ENCODE measurements at regions not wholly inside any gene's neighbourhood (a gene's known extent, or its start where the extent isn't known, plus 50 kb on each side); places are given as distances from the start of the nearest gene placed in this dataset.
A peak's percentile ranks its signal among the peaks of the same experiment; 100 is the strongest.

DNA sequence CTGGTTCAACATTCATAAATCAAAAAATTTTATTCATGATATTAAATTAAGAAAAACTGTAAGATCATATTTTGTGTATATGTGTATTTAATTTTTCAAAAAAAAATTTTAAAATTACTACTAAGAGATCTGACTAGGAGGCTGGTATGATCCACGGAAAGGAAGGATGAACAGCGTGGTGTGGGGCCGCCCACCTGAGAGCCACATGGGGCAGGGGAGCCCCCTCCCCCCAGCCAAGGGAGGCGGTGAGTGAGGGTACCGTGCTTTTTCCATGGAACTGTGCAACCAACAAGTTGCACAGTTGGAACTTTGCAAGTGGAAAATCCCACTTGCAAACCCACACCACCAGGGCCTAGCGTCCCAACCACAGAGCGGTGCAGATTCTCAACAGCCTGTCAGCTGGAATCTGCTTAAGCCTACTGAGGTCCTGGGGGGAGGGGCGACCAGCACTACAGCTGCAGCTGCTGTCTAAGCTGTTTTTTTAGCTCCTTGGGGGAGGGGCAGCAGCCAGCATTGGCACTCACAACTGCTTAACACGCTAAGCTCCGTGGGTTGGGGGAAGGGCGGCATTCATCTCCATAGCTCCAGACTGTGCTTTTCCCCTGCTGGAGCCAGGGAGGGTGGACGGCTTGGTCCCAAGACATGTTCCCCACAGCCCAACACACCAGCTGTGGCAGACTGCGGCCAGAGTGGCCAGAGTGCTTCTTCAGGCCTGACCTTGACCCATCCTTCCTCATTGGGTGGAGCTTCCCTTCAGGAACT lies 94.2 kb upstream of the IGFBP3 start:
- peaks cover 0 to 6% (median 0%) of the 10 kb centered on the region in 4 donors for H3K27me3 ChIP-seq
- H3K4me1 ChIP-seq: no peaks in the 10 kb centered on the region
- FAIRE-seq (no peak), ATAC-seq (peak in 1 of 4 donors; percentile 31), DNase-seq (peak in 1 of 6 donors; percentile 51)
- H3K9me3 ChIP-seq: no peaks in the 10 kb centered on the region
- TF ChIP-seq, protein P1, sequence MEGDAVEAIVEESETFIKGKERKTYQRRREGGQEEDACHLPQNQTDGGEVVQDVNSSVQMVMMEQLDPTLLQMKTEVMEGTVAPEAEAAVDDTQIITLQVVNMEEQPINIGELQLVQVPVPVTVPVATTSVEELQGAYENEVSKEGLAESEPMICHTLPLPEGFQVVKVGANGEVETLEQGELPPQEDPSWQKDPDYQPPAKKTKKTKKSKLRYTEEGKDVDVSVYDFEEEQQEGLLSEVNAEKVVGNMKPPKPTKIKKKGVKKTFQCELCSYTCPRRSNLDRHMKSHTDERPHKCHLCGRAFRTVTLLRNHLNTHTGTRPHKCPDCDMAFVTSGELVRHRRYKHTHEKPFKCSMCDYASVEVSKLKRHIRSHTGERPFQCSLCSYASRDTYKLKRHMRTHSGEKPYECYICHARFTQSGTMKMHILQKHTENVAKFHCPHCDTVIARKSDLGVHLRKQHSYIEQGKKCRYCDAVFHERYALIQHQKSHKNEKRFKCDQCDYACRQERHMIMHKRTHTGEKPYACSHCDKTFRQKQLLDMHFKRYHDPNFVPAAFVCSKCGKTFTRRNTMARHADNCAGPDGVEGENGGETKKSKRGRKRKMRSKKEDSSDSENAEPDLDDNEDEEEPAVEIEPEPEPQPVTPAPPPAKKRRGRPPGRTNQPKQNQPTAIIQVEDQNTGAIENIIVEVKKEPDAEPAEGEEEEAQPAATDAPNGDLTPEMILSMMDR (IDR thresholded peaks at IDR 0.05): no peak
- WGBS, 2 donors: 45 to 47% methylated on average over 13 of the region's 13 CpGs
- intact Hi-C loops (cut with DNase I): no loop called here
- no peak overlapping the region for H3K4me3 ChIP-seq
- no peaks in the 10 kb centered on the region for H3K36me3 ChIP-seq
- no peak overlapping the region for H3K27ac ChIP-seq

DNA sequence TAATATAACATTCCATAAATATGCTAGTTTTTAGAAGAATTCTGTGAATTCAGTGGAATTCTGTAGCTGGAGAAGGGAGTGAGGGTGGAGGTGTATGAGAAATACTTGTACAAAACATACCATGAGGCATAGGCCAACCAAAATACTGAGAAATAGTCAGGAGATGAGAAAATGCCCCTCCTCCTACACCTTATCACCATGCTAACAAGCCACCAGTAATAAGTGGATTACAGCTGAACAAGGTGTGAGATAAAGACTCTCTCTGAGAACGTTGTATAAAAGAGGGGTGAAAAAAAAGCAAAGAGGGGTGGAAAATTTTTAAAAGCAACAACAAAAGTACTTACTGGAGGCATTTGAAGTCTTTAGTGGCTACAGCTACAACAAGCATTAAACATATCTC lies 90.4 kb upstream of the IGFBP3 start:
- no peak overlapping the region for H3K4me3 ChIP-seq
- FAIRE-seq (no peak), ATAC-seq (no peak), DNase-seq (no peak)
- no peak overlapping the region for H3K27ac ChIP-seq
- no peaks in the 10 kb centered on the region for H3K4me1 ChIP-seq
- intact Hi-C loops (cut with DNase I): no loop called here
- 11 to 16% methylated on average over 1 of the region's 1 CpG for WGBS, 2 donors
- no peaks in the 10 kb centered on the region for H3K9me3 ChIP-seq
- H3K36me3 ChIP-seq: no peaks in the 10 kb centered on the region
- TF ChIP-seq, protein P1 (IDR thresholded peaks at IDR 0.05): no peak
- peaks cover 0 to 6% (median 0%) of the 10 kb centered on the region in 4 donors for H3K27me3 ChIP-seq

DNA sequence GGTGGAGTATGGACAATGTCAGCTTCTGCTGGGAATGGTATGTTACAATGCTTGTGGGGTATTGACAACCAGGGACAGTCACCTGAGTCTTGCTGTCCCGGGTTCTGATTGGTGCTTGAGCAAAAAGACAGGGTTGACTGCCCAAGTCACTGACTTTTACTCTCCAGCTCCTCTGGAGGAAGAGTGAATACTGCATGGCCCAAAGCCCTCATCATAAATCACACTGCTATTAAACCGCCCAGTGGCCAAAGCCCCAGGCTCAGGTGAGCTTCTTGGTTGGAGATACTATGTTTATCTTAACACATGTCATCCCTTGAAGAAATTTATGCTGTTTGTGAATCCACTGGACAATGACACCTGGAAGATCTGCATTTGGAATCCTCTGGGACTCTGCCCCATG lies 90.0 kb upstream of the IGFBP3 start:
- TF ChIP-seq, protein P1 (IDR thresholded peaks at IDR 0.05): no peak
- Histone ChIP-seq H3K27ac (no peak overlapping the region), H3K27me3 (peaks cover 0 to 6% (median 0%) of the 10 kb centered on the region in 4 donors), H3K9me3 (no peaks in the 10 kb centered on the region), H3K36me3 (no peaks in the 10 kb centered on the region), H3K4me1 (no peaks in the 10 kb centered on the region), H3K4me3 (no peak overlapping the region)
- intact Hi-C loops (cut with DNase I): no loop called here
- 75 to 82% methylated on average over 2 of the region's 2 CpGs for WGBS, 2 donors
- ATAC-seq (no peak), DNase-seq (no peak), FAIRE-seq (no peak)

DNA sequence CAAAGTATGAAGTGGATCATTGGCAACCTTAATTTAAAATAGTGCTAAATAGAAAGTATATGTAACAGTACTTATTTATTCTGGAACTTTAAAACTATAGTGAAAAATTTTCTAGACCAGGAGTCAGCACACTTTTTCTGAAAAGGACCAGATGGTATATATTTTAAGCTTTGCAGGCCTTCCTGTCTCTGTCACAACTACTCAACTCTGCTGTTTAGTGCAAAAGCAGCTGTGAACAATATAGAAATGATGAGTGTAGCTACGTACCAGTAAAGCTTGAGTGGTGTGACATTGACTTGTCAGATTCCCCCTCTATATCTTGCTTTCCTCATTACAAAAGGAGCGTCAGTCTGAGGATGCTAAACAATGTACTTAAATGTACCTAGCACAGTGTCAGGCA lies 88.1 kb upstream of the IGFBP3 start:
- intact Hi-C loops (cut with DNase I): no loop called here
- 75 to 90% methylated on average over 2 of the region's 2 CpGs for WGBS, 2 donors
- H3K9me3 ChIP-seq: no peaks in the 10 kb centered on the region
- peaks cover 0 to 6% (median 0%) of the 10 kb centered on the region in 4 donors for H3K27me3 ChIP-seq
- no peak for FAIRE-seq
- TF ChIP-seq, protein P1 (IDR thresholded peaks at IDR 0.05): no peak
- H3K4me1 ChIP-seq: no peaks in the 10 kb centered on the region
- DNase-seq: no peak
- H3K4me3 ChIP-seq: no peak overlapping the region
- H3K36me3 ChIP-seq: no peaks in the 10 kb centered on the region
- no peak overlapping the region for H3K27ac ChIP-seq
- ATAC-seq: no peak

DNA sequence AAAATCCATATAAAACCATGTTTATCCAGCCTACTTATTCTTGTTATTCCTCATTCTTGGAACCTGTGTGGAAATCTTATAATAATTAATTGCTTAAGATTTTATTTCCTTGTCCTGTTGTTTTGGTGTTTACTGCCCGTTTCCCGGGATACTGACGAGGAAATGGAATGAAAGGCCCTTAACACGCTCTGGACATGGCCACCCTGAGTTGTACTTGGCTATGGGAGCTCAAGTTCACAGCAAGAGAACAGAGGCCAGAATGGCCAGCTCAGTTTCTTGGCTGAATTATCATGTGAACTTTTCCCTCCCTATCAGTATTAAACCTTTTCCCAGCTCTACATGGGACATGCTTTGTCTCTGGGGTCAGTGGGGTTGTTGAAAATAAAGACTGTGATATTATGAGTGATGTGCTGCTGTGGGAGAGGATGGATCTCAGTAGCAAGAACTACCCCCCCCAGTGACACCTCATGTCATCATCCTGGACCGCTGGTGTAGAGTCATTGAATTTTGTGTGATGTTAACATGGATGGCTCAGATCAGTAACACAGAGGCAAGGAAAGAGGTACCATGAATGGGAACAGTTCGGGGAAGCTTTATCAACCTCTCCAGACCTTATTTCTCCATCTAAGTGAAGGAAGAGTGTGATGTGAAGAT lies 87.0 kb upstream of the IGFBP3 start:
- H3K27ac ChIP-seq: peak overlapping the region in 3 of 4 donors; percentile 17 to 71 (median 57)
- H3K9me3 ChIP-seq: no peaks in the 10 kb centered on the region
- DNase-seq (peak in 2 of 6 donors; percentile 25 to 27), FAIRE-seq (no peak), ATAC-seq (peak; percentile 66 to 80 (median 72))
- intact Hi-C loops (cut with DNase I): no loop called here
- 50 to 55% methylated on average over 6 of the region's 6 CpGs for WGBS, 2 donors
- peaks cover 0 to 6% (median 0%) of the 10 kb centered on the region in 4 donors for H3K27me3 ChIP-seq
- H3K36me3 ChIP-seq: no peaks in the 10 kb centered on the region
- TF ChIP-seq, protein P1 (IDR thresholded peaks at IDR 0.05): no peak
- no peak overlapping the region for H3K4me3 ChIP-seq
- H3K4me1 ChIP-seq: no peaks in the 10 kb centered on the region
